ENCODE measurements at regions not wholly inside any gene's neighbourhood (a gene's known extent, or its start where the extent isn't known, plus 50 kb on each side); places are given as distances from the start of the nearest gene placed in this dataset.

DNA sequence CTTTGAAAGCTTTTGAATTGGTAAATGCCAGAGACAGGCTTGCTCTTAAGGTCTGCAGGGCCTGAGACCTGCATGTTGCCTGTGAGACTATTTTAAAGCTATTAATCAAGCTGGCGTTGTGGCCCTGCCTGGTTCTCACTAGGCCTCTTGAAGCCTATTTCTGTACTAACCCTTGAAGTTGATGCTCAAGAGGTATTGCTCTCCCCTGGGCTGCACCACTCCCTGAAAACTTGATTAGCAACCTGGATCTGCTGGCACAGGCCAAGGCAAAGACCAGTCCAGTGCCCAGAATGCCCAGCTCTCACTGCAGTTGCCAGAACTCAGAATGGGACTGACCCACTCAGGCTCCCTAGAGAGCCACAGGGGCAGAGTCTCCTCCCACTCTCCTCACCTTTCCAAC, 220.0 kb upstream of the MEOX2 start (continued):
- TF ChIP-seq, protein P1, sequence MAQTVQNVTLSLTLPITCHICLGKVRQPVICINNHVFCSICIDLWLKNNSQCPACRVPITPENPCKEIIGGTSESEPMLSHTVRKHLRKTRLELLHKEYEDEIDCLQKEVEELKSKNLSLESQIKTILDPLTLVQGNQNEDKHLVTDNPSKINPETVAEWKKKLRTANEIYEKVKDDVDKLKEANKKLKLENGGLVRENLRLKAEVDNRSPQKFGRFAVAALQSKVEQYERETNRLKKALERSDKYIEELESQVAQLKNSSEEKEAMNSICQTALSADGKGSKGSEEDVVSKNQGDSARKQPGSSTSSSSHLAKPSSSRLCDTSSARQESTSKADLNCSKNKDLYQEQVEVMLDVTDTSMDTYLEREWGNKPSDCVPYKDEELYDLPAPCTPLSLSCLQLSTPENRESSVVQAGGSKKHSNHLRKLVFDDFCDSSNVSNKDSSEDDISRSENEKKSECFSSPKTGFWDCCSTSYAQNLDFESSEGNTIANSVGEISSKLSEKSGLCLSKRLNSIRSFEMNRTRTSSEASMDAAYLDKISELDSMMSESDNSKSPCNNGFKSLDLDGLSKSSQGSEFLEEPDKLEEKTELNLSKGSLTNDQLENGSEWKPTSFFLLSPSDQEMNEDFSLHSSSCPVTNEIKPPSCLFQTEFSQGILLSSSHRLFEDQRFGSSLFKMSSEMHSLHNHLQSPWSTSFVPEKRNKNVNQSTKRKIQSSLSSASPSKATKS (CRISPR knock-in tag; IDR thresholded peaks at IDR 0.05): no peak
- TF ChIP-seq, protein P2, sequence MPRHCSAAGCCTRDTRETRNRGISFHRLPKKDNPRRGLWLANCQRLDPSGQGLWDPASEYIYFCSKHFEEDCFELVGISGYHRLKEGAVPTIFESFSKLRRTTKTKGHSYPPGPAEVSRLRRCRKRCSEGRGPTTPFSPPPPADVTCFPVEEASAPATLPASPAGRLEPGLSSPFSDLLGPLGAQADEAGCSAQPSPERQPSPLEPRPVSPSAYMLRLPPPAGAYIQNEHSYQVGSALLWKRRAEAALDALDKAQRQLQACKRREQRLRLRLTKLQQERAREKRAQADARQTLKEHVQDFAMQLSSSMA (CRISPR knock-in tag; IDR thresholded peaks at IDR 0.05): no peak
- no peak for TF ChIP-seq CBX8 (IDR thresholded peaks at IDR 0.05; ENCODE audit: borderline replicate concordance, extremely low read depth, low read depth, low read length, poor library complexity, severe bottlenecking)

- H3K36me3 ChIP-seq (ENCODE audit: control insufficient read depth, insufficient read depth, low read length): no peaks in the 10 kb centered on the region
- BruUV-seq (replicated peaks): no TSS peak
- no peak overlapping the region for H3K4me2 ChIP-seq (ENCODE audit: insufficient read depth, low read length)
- CTCF ChIA-PET (ENCODE audit: low intra/inter-chr PET ratio): no interaction called here
- no peaks in the 10 kb centered on the region for H3K79me2 ChIP-seq (ENCODE audit: control insufficient read depth, insufficient read depth, low read length)
- H3K27ac ChIP-seq (ENCODE audit: extremely low read depth, low read depth, low read length): no peak overlapping the region
- DNase-seq (ENCODE audit: extremely low read depth in 1 of 4, low spot score in 3 of 4) (no peak), ATAC-seq (no peak), FAIRE-seq (no peak)
- H3K9me3 ChIP-seq (replicated peaks; ENCODE audit: control insufficient read depth, insufficient read depth, low read depth, low read length): no peaks in the 10 kb centered on the region; the same call in 1 of the 2 replicates
- no peak overlapping the region for H3K4me3 ChIP-seq
- H3K9ac ChIP-seq (ENCODE audit: insufficient read depth in 1 of 2, low read depth in 2 of 2, low read length in 2 of 2): no peak overlapping the region
- intact Hi-C loops (cut with micrococcal nuclease): no loop called here
- H4K20me1 ChIP-seq (replicated peaks; ENCODE audit: control insufficient read depth, insufficient read depth, low read length): no peaks in the 10 kb centered on the region
- H2AFZ ChIP-seq (ENCODE audit: low read depth, low read length): no peak overlapping the region
- H3K9me1 ChIP-seq (ENCODE audit: control insufficient read depth, insufficient read depth, low read length): no peaks in the 10 kb centered on the region
- in situ Hi-C loops (cut with MboI): no loop called here
- WGBS (ENCODE audit: insufficient coverage, low coverage, missing lambda C conversion rate): 1% methylated on average over 8 of the region's 8 CpGs
- H3K27me3 ChIP-seq (ENCODE audit: control insufficient read depth in 2 of 2, insufficient read depth in 2 of 2, low read length in 2 of 2): no peaks in the 10 kb centered on the region
- POLR2A ChIA-PET: no interaction called here
- H3K4me1 ChIP-seq (replicated peaks in 1 of 2; ENCODE audit: control insufficient read depth in 2 of 2, insufficient read depth in 2 of 2, low read length in 2 of 2): no peaks in the 10 kb centered on the region
- TF ChIP-seq GABPB2 (CRISPR knock-in tag; conservative IDR thresholded peaks at IDR 0.05): no peak
- no peak for TF ChIP-seq CHD4 (IDR thresholded peaks at IDR 0.05; ENCODE audit: insufficient read depth, insufficient replicate concordance, low read depth, low read length, poor library complexity, severe bottlenecking)
- TF ChIP-seq, protein P3, sequence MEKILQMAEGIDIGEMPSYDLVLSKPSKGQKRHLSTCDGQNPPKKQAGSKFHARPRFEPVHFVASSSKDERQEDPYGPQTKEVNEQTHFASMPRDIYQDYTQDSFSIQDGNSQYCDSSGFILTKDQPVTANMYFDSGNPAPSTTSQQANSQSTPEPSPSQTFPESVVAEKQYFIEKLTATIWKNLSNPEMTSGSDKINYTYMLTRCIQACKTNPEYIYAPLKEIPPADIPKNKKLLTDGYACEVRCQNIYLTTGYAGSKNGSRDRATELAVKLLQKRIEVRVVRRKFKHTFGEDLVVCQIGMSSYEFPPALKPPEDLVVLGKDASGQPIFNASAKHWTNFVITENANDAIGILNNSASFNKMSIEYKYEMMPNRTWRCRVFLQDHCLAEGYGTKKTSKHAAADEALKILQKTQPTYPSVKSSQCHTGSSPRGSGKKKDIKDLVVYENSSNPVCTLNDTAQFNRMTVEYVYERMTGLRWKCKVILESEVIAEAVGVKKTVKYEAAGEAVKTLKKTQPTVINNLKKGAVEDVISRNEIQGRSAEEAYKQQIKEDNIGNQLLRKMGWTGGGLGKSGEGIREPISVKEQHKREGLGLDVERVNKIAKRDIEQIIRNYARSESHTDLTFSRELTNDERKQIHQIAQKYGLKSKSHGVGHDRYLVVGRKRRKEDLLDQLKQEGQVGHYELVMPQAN (IDR thresholded peaks at IDR 0.05; ENCODE audit: borderline replicate concordance): no peak
- TF ChIP-seq ETS1 (conservative IDR thresholded peaks at IDR 0.05; ENCODE audit: control insufficient read depth, low read depth, low read length): no peak
- no peak for TF ChIP-seq LEF1 (IDR thresholded peaks at IDR 0.05)
- no peak for TF ChIP-seq ZNF143 (CRISPR knock-in tag; IDR thresholded peaks at IDR 0.05)
- no peak for TF ChIP-seq PRMT5 (CRISPR knock-in tag; IDR thresholded peaks at IDR 0.05)
- TF ChIP-seq CHD2 (IDR thresholded peaks at IDR 0.05; ENCODE audit: low read depth, low read length): no peak
- TF ChIP-seq FOXJ2 (tag; IDR thresholded peaks at IDR 0.05): no peak
These were observed 219.0 kb upstream of the MEOX2 start for GRCh38 chr7:15905251-15906040.
